MM.1S (cell line): ENCODE measurements at regions not wholly inside any gene's neighbourhood (a gene's known extent, or its start where the extent isn't known, plus 50 kb on each side); places are given as distances from the start of the nearest gene placed in this dataset.
"Not testable (repeated sequence)": the region's sequence is repeated elsewhere in the genome, so short reads cannot be mapped to it uniquely, and the experiment has no call there.

Experiments
- DNase-seq: peaks from one replicate; pipeline ENCODE4 v3.0.0-alpha.2; 2015
- H2AFZ ChIP-seq: fragments of 300-600 bp; sonication (generic); 2 replicates; pipeline ENCODE4 v1.6.0; 2016; ENCODE audit warnings: antibody characterized with exemption, low read length
- H3F3A ChIP-seq: fragments of 300-600 bp; sonication (generic); 2 replicates; pipeline ENCODE4 v1.6.1; 2016; ENCODE audit warnings: mild to moderate bottlenecking, antibody characterized with exemption, low read length, moderate library complexity, mixed read lengths; ENCODE audit not compliant: insufficient read depth
- H3K27ac ChIP-seq: fragments of 300-600 bp; sonication (generic); 2 replicates; pipeline ENCODE4 v1.5.1; 2016; ENCODE audit warnings: mild to moderate bottlenecking, low read length
- H3K27me3 ChIP-seq: fragments of 300-600 bp; sonication (generic); replicated peaks from 2 replicates; pipeline ENCODE4 v1.6.0; 2016; ENCODE audit warnings: low read length; ENCODE audit not compliant: insufficient read depth
- H3K36me3 ChIP-seq: fragments of 300-600 bp; sonication (generic); replicated peaks from 2 replicates; pipeline ENCODE4 v1.6.1; 2016; ENCODE audit warnings: mild to moderate bottlenecking, low read length, mixed read lengths; ENCODE audit not compliant: insufficient read depth
- H3K4me1 ChIP-seq: fragments of 300-600 bp; sonication (generic); 2 replicates; pipeline ENCODE4 v1.6.1; 2016; ENCODE audit warnings: low read length, mixed read lengths
- H3K4me2 ChIP-seq: fragments of 300-600 bp; sonication (generic); 2 replicates; pipeline ENCODE4 v1.6.0; 2016; ENCODE audit warnings: low read depth, low read length
- H3K4me3 ChIP-seq: fragments of 300-600 bp; sonication (generic); 2 replicates; pipeline ENCODE4 v1.5.1; 2016; ENCODE audit warnings: low read length, mixed read lengths
- H3K79me2 ChIP-seq: fragments of 300-600 bp; sonication (generic); 2 replicates; pipeline ENCODE4 v1.6.1; 2016; ENCODE audit warnings: mixed run types, low read length, mixed read lengths
- H3K9ac ChIP-seq: fragments of 300-600 bp; sonication (generic); 2 replicates; pipeline ENCODE4 v1.6.1; 2016; ENCODE audit warnings: low read length, mixed read lengths
- H3K9me2 ChIP-seq: fragments of 300-600 bp; sonication (generic); replicated peaks from 2 replicates; pipeline ENCODE4 v1.6.1; 2016; ENCODE audit warnings: mild to moderate bottlenecking, low read length, mixed read lengths; ENCODE audit not compliant: insufficient read depth
- H3K9me3 ChIP-seq: fragments of 300-600 bp; sonication (generic); replicated peaks from 2 replicates; pipeline ENCODE4 v1.6.1; 2016; ENCODE audit warnings: mild to moderate bottlenecking, low read length, mixed read lengths; ENCODE audit not compliant: insufficient read depth
- H4K20me1 ChIP-seq: fragments of 300-600 bp; sonication (generic); 2 replicates; pipeline ENCODE4 v1.6.1; 2016; ENCODE audit warnings: mild to moderate bottlenecking, low read length, moderate library complexity, mixed read lengths; ENCODE audit not compliant: insufficient read depth
- CTCF ChIP-seq: fragments of 300-600 bp; sonication (generic); IDR thresholded peaks from 2 replicates; pipeline ENCODE4 v1.5.1; 2016; ENCODE audit warnings: antibody characterized with exemption, low read length, mixed read lengths
- EZH2 ChIP-seq: fragments of 300-600 bp; sonication (generic); optimal IDR thresholded peaks from 2 replicates; pipeline ENCODE3; 2017; ENCODE audit warnings: low read depth, mild to moderate bottlenecking, antibody characterized with exemption, low read length, mixed read lengths
- EZH2phosphoT487 ChIP-seq: fragments of 300-600 bp; sonication (generic); IDR thresholded peaks from 2 replicates; pipeline ENCODE4 v1.6.1; 2018; ENCODE audit warnings: antibody characterized with exemption, low read length

DNA sequence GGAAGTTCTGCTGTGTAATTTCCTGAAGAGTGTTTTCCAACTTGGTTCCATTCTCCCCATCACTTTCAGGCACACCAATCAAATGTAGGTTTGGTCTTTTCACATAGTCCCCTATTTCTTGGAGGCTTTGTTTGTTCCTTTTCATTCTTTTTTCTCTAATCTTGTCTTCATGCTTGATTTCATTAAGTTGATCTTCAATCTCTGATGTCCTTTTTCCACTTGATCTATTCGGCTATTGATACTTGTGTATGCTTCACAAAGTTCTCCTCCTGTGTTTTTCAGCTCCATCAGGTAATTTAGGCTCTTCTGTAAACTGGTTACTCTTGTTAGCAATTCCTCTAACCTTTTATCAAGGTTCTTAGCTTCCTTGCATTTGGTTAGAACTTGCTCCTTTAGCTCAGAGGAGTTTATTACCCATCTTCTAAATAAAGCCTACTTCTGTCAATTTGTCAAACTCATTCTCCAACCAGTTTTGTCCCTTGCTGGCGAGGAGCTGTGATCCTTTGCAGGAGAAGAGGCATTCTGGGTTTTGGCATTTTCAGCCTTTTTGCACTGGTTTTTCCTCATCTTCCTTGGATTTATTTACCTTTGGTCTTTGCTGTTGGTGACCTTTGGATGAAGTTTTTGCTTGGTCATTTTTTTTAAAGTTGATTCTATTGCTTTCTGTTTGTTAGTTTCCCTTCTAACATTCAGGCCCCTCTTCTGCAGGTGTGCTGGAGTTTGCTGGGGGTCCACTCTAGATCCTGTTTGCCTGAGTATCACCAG, 261.5 kb downstream of the FOXG1 start:
- H3K79me2 ChIP-seq, H3K27me3 ChIP-seq, H3K4me1 ChIP-seq, H3K27ac ChIP-seq, H3K4me2 ChIP-seq, H3K4me3 ChIP-seq, H3K9ac ChIP-seq, DNase-seq, H3K9me2 ChIP-seq, H2AFZ ChIP-seq, H4K20me1 ChIP-seq, H3K36me3 ChIP-seq, H3F3A ChIP-seq, H3K9me3 ChIP-seq: not testable (repeated sequence)

DNA sequence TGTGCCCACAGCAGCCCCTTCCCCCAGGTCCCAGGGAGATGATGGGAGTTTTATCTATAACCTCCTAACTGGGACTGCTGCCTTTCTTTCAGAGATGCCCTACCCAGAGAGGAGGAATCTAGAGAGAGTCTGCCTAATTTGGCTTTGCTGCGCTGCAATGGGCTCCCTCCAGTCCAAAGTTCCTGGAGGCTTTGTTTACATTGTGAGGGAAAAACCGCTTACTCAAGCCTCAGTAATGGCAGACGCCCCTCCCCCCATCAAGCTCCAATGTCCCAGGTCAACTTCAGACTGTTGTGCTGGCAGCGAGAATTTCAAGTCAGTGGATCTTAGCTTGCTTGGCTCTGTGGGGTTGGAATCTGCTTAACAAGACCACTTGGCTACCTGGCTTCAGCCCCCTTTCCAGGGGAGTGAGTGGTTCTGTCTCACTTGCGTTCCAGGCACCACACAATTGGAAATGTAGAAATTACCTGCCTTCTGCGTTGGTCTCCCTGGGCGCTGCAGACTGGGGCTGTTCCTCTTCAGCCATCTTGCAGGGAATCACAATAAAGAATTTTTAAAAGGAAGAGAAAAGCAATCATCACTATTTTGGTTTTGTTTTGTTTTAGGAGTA, 262.5 kb downstream of the FOXG1 start:
- no peaks in the 10 kb centered on the region for H3F3A ChIP-seq
- H3K36me3 ChIP-seq, result no peaks in the 10 kb centered on the region
- no peak overlapping the region for H2AFZ ChIP-seq
- no peak overlapping the region for H3K4me2 ChIP-seq
- no peak overlapping the region for H3K9ac ChIP-seq
- H3K79me2 ChIP-seq, result no peaks in the 10 kb centered on the region
- H3K27ac ChIP-seq, result no peak overlapping the region
- no peak overlapping the region for H3K4me3 ChIP-seq
- no peaks in the 10 kb centered on the region for H3K4me1 ChIP-seq
- H3K9me3 ChIP-seq, result no peaks in the 10 kb centered on the region
- TF ChIP-seq EZH2 (no peak), CTCF (no peak), EZH2phosphoT487 (no peak)
- H3K9me2 ChIP-seq, result no peaks in the 10 kb centered on the region
- DNase-seq, result no peak
- H4K20me1 ChIP-seq, result no peaks in the 10 kb centered on the region
- no peaks in the 10 kb centered on the region for H3K27me3 ChIP-seq

- Histone ChIP-seq H4K20me1 (no peaks in the 10 kb centered on the region), H3K4me3 (no peak overlapping the region), H2AFZ (no peak overlapping the region), H3K27ac (no peak overlapping the region), H3K27me3 (no peaks in the 10 kb centered on the region), H3K9me3 (no peaks in the 10 kb centered on the region), H3K36me3 (no peaks in the 10 kb centered on the region), H3K9me2 (no peaks in the 10 kb centered on the region), H3K4me1 (no peaks in the 10 kb centered on the region), H3F3A (no peaks in the 10 kb centered on the region), H3K4me2 (no peak overlapping the region), H3K79me2 (no peaks in the 10 kb centered on the region), H3K9ac (no peak overlapping the region)
- DNase-seq, result no peak
- no peak for TF ChIP-seq EZH2
- TF ChIP-seq EZH2phosphoT487, result no peak
- no peak for TF ChIP-seq CTCF
These were observed 263.5 kb downstream of the FOXG1 start for GRCh38 chr14:29030121-29030520.

- Histone ChIP-seq H3K4me3 (no peak overlapping the region), H3F3A (no peaks in the 10 kb centered on the region), H3K9me3 (no peaks in the 10 kb centered on the region), H4K20me1 (no peaks in the 10 kb centered on the region), H3K79me2 (no peaks in the 10 kb centered on the region), H3K4me1 (no peaks in the 10 kb centered on the region), H2AFZ (no peak overlapping the region), H3K27ac (no peak overlapping the region), H3K27me3 (no peaks in the 10 kb centered on the region), H3K36me3 (no peaks in the 10 kb centered on the region), H3K4me2 (no peak overlapping the region), H3K9ac (no peak overlapping the region), H3K9me2 (no peaks in the 10 kb centered on the region)
- DNase-seq, result no peak
- no peak for TF ChIP-seq CTCF
- no peak for TF ChIP-seq EZH2
- TF ChIP-seq EZH2phosphoT487, result no peak
These were observed 264.4 kb downstream of the FOXG1 start for GRCh38 chr14:29030970-29031369.
